Stimulated activated CD4-positive, alpha-beta T cell treated with anti-CD3 and anti-CD28 coated beads, Interleukin-2, amount 100 ng/mL, for 4 hours (primary cell): ENCODE measurements at regions not wholly inside any gene's neighbourhood (a gene's known extent, or its start where the extent isn't known, plus 50 kb on each side); places are given as distances from the start of the nearest gene placed in this dataset.

Experiments
- DNase-seq: peaks from one replicate; pipeline ENCODE4 v3.0.0-alpha.2; 2020; ENCODE audit warnings: low read depth

DNA sequence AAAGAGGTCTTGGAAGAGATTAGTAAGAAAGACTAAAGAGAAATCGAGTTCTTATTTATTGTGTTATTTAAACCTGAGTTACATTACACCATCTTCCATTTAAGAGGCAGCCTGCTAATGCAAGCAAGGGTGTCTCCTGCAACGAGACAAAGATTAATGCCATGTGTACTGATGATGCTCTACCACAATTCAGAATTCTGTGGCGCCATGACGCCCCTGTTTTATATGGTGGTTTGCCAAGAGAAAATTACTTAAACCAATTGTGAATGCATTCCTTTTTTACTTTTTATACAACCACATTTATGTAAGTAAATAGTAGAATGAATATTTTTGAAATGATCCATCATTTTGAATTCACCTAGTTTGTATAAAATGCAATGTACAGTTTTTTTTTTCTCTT lies 356.1 kb upstream of the ZEB2 start:
- no peak for DNase-seq

DNA sequence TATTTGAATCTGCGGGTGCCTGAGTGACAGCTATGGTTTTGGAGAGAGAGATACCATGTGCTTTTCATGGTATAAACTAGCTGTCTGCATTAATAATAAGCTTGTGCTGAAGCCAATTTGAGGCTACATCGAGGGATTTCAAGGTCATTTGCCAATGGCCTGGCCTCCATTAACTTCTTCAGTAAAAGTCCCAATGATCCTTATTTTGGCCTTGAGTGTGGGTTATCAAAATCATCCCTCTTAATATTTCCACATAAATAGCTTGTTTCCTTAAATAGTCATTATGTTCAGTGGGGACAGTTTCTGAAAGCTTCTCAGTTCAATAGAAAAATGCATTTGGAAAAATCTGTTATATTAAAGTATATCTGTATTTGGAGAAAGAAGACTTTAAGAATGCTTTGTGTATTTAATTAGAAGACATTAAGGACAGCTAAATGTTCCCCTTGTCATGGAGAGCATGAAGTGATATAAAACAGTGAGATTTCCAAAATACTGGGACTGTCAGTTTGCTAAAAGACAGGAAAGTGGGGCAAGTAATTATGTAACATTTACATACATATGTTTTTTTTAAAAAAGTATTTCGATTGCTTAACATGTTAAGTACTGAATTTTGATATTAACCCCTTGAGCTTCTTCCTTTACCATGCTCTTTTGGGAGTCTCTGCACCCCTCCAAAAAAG lies 355.5 kb upstream of the ZEB2 start:
- DNase-seq: no peak

DNA sequence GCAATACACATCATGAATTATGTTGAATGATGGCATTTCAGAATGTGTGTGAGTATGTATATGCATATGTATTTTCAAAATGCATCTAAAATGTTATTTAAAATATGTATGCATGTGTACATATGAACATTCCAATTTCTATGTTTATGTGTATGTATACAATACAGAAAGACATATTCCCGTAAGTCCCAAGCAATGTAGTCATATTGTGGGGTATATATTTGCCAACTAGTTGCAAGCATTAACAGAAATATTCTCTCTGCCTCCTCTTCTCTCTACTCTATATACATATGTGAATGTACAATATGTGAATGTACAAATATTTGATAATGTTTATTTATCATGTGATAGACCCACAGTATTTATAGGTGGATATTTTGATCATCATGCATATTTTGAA lies 345.8 kb upstream of the ZEB2 start:
- no peak for DNase-seq

DNA sequence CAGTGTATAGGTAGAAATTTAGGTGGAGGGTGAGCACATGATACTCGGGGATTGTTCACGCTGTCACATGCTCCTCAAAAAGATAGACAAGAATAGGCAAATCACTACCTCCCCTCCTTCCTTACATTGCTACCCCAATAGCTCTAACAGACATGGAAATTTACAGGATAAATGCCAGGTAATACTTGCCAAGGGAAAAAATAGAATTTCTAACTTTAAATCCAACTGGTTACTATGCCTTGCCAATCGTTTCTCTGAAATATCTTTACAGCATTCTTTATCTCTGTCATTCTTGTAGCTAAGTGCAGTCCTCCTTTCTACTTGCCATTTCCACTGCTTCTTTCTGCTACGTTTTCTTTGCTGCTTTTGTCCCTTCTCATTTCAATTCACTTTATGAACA lies 339.8 kb upstream of the ZEB2 start:
- no peak for DNase-seq

DNA sequence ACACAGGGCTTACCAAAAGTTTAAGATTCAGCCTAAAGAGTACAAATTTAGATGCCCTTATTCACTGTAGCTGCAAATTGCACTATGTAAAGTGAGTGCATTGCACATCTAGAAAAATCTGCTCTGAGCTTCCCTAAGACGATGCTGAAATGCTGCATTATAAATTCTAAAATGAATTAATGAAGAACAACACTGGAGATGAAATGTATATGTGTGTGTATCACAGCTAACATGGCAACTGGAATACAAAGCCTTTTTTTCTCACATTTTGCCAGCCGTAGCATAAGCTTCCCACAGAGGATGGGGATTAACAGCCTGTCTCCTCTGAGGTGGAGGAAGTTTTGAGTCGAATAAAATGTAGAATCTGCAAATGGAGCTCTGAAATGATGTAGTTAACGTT lies 338.3 kb upstream of the ZEB2 start:
- no peak for DNase-seq

DNA sequence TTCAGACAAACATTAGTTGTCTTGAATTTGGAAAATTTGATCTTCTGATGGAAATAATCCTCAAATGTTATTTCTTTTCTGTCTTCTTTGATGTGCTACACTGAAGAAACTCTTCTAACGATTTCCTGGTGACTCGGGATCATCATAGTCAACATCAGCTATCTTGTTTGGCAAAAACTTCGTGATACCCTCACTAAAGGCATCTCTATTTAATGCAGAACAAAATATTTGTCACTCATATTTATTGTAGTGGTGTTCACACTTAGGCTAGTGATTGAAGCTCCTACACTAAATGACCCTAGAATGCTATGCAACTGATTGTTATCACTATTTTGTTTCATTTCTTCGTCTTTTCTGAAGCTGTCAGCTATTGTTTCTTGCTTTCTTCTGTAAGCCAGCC lies 334.7 kb upstream of the ZEB2 start:
- DNase-seq: no peak

DNA sequence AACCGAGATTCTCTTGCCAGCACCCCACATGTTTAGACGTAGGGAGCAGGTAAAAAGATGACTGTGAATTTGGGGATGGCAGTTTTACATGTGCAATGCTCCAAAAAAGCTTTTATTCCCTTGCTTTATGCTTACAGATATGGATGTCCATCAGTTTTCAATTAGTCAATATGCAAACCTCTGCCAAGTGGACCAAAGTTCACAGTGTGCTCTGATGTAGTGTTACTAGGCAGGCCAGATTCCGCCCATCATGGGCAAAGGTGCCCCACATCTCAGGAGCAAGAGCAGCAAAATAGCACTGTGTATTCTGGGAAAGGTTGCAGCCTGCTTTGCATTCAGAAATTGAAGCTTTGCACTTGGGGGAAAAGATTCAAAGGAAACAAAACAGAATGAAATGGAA lies 329.7 kb upstream of the ZEB2 start:
- no peak for DNase-seq

DNA sequence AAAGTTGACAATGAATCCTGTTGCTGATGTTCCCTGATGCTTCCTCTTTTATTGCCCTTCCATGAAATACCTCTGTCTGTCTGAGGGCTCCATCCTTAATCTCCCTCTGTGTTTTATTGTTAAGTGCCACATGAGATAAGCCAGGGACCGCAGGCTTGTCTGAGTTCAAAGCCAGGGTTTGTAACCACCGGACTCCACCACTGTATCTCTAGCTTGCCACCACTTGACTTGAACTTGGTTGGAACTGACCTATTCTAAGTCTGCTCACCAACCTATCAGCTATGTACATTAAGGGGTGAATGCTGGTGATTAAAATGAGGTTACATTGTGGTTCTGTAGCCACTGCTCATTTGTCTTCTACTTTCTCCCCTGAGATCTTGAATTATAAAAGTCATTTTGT lies 328.5 kb upstream of the ZEB2 start:
- DNase-seq: no peak

DNA sequence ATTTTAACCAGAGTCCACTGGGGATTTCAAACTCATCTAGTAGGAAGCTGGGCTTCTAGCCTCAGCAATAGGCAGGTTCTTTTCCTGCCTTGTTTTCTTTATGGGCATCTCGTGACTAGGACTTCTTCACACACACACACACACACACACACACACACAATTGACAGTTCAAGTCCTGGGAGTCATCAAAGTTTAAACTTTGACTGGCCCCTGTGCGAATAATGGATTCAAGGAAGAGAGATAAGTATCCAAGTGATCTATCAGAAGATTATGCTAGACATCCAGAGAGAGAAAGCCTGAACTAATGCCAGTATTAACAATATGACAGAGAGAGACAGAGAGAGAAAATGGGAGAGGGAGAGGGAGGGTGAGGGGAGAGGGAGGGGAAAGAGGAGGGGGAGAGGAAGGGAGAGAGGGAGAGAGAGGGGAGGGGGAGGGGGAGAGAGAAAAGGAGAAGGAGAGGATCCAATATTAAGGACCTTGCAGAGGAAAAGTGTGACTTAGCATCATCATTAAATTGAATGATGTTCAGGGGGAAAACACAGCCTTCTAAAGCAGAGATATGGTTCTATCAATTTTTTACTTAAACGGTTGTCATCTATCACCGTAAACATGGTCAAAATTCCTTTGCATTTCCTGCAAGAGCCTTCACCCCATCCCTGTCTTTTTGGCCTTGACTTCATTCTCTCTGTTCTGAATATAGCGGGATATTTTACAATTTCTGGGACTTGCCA lies 327.6 kb upstream of the ZEB2 start:
- no peak for DNase-seq

DNA sequence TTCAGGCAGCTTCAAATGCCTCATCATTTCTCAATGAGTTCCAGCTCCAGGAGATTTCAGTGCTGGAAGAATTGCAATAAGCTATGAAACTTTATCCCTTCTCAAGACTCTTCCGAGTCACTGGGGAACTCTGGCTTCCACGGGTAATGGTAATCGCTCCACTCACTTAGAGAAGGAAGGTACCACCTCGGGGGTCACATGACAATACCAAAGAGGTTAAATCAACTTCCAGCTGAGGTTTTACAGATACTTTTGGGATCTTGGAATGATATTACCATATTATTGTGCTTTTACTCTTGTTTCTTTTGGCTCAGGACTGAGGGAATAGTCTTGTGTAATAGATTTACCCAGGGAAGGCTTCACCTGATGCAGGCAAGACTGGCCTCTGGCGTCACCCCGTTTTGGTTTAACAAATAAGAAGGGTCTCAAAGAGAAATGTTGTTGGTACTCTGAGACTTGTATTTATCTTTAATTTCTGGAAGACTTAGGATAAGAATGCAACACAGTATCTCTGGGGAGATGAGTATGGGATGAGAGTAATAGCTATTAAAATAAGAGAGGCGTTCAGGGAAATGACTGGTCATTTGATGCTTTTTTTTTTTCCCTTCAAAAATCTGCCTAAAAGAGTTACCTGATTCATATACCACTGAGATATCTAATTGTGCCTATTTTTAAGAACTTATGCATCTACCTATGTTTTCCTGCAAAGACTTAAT lies 316.9 kb upstream of the ZEB2 start:
- DNase-seq: no peak

DNA sequence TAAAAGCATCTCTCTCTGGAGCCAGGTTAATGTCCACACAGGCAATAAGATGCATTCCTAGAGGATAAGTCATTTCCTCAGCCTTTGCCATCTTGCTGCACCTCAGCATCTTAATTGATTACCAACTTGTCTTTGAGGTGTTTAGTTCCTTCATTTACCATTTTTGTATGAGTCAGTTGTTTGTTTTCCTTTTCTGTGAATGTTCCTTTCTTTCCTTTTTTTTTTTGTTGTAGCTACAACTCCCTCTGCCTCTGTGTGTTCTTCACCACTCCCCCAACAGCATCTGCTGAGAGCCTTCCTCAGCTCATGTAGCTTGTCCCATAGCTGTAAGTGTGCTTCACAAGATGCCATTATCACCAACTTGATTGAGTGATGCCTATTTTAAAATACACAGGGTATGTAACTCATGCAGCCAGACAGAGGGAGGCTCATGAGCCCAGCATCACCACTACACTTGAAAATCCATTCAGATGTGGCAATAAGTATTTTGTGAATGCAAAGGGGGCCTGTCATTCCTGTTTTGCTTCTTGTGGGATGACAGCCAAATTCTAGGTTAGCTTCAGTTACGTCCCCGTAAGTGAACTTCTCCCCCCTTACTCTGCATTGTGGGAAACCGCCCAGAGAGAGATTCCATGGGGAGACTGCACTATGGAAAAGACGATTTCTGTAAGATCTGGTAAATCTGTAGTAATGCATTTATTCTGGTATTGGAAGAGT lies 315.9 kb upstream of the ZEB2 start:
- no peak for DNase-seq

DNA sequence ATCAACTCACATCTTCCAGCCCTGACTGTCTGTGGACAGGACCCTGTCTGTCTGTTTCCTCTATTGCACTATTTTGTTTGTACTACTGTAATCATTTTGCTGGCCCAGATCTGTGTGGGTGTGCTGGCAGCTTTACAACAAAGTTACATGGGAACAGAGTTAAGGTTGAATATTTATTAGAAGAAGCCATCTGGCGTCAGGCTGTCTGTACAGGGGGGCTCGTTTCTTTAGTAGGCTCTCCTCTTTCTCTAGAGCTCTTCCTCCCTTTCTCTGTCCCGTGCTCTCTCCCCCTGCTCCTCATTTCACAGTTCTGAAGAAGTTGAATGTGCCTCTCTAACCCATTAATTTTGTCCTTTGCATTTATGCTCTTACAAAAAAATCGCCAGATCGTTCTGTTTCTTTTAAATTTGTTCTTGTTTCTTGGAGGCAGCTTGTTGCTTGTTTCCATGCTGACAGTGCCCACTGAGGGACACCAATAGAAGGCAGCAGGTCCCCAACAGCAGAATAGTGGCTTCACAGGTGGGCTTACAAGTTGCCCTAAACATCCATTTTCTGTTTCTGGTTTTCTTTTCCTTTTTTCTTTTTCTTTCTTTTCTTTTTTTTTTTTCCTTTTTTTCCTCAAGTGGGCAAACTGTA lies 315.2 kb upstream of the ZEB2 start:
- no peak for DNase-seq

DNA sequence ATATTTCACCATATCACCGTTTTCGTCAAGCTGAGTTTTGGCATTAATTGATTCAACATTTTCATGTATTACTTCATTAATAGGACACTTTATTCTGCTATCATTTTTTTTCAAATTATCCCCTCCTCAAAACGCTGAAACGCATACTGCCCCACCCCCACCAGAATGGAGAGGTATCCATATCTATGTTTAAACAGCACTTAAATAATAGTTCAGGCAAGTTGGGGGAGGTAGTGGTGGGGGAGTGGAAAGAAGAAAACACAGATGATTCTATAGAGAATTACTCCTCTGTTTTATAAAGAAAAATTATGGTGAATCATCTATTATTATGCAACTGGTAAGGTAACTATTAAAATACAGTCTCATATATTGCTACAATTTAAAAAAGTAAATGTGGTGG lies 314.4 kb upstream of the ZEB2 start:
- DNase-seq: no peak

DNA sequence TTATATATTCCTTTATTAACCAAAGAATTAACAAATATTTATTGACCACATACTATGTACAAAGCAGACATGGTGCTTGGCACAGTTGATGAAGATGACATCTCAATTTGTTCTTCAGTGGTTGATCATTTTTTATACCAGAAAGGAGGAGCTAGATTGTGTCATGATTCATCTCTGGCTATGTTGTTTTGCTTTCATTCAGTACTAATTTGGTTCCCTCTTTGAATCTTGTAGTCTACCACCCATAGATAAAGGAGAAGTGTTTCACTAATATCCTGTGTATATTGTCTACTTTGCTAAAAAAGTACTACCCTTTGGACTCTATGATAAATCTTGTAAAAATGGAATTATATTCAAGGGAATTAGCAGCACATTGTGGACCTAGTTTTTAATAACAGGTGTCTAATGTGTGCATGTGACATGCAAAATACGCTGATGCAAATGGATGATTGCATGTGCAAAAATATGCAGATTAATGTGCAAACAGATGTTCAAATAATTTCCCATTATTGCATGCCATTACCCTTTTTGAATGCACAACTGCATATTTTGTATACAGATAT lies 313.2 kb upstream of the ZEB2 start:
- DNase-seq: no peak

DNA sequence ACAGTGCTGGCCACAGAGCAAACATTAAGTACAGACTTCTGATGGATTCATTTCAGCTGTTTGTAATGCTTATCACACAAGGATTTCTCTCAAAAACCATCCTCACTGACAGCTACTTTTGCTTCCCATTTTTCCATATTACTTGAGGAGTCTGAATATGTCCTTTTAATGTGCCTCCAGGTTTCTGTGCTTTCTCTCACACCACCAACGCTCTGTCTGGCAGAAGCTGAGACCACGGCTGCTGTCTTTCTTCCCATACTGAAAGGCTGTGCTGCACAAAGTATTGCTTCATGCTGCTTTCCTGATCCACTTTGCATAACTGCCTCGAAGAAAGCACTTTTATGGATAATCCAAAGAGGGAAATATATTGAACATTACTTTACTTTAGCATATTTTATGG lies 312.1 kb upstream of the ZEB2 start:
- no peak for DNase-seq

DNA sequence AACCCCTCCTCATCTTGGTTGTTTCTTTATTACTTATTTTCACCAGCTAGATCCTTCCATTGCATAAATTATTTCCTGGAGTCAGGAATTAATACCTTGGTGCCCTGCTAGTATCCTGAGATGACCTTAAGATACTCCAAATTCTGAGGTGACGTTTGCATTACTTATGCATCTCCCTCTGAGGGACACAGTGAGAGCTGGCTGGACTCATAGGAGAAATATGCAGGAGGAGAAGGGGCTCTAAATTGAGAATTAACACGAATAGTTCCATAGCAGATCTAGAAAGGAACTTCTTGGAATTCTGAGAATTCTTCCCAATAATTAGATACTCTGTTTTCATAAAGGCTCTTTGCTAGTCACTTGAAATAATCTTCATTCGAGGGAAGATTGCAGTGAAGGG lies 310.6 kb upstream of the ZEB2 start:
- DNase-seq: no peak

DNA sequence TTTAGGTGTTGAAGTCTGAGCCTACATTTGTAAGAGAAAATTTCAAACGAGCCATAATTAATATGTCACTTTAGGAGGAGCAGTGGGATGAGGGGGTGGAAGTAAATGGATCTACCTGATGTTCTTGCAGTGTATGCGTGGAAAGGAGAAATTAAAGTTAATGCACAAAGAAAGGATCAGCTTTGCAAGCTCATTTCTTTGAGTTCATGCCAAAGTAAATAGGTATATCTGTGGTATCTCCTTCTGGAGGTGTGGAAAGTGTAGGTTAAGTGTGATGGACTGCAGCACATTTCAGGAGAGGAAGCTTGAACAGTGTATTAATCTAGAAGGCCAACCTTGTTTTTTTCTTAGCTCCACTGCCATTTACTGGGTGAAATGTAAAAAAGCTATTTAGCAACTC lies 307.5 kb upstream of the ZEB2 start:
- no peak for DNase-seq

DNA sequence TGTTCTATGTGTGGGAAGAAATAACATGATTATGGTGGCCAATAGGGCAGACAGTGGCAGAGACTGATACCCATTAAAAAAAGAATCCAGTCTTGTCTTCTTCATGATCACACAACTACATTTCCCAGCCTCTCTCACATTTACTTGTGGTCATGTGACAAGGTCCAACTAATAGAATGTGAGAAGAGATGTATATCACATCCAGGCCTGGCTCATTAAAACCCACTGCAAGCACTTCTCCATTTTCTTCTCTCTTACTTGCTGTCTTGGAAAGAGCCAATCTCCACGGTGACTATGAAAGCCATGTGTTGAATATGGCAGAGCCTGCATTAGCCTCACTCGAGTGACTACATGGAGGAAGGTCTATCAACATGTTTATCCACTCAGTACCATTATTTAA lies 306.2 kb upstream of the ZEB2 start:
- DNase-seq: no peak

DNA sequence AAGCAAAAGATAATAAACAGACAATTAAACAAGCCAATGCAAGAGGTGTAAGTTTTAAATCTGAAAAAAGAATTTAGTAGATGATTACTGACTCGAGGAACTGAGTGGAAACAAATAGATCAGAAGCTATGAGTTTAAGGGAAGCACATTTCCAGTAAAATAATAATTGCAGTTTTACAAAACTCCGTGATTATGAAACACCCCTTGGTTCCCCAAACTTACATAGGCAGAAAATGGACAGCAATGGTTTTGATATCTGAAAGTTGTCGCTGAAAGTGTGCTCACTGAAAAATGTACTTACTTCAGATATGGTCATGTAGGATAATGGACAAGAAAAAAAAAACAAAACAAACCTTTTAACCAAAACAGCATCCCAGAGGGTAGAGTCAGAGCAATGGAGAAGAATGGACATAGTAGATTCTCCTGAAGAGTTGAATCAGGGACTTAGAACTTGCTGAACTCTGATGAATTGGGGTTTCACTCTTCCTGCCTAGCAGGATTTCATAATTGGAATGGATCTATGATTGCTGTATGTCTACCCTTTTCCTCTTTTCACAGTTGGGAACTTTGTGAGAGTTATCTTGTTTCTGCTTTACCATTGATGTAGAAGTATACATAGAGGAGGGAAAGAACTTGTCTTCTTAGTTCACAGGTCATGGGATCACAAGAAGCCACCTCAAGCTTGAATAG lies 305.6 kb upstream of the ZEB2 start:
- no peak for DNase-seq

DNA sequence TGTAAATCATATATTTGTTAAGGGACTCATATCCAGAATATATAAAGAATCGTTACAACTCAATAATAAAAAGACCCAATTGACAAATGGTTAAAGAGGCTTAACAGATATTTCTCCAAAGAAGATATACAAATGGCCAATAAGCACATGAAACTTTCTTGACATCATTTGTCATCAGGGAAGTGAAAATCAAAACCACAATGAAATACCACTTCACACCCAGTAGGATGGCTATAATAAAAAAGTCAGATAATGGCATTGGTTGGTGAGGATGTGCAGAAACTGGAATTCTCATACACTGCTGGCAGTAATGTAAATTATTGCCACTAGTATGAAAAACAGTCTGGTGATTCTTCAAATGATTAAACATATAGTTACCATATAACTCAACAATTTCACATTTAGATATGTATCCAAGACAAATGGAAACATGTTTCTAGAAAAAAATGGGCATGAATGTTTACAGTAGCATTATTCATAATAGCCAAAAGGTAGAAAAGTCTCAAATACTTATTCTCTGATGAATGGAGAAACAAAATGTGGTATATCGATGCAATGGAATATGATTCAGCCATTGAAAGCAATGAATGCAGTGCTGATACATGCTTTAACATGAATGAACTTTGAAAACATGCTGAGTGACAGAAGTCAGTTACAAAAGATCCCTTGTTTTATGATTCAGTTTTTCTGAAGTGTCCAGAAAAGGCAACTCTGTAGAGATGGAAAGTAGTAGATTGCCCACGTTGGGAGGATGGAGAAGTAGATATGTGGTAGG lies 304.6 kb upstream of the ZEB2 start:
- no peak for DNase-seq

DNA sequence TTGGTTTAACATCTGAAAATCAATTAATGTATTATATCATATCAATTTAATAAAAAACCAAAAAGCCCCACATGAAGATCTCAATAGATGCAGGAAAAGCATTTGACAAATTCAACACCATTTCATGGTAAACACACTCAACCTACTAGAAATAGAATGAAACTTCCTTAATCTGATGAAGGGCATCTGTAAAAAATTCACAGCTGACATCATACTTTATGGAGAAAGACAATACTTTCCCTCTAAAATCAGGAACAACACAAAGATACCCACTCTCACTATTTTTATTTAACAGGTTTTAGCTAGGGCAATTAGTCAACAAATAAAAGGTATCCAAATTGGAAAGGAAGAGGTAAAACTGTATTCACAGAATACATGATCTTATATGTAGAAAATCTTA lies 303.0 kb upstream of the ZEB2 start:
- DNase-seq: no peak
